ENCODE measurements at regions not wholly inside any gene's neighbourhood (a gene's known extent, or its start where the extent isn't known, plus 50 kb on each side); places are given as distances from the start of the nearest gene placed in this dataset.

GRCh38 chr9:104991144-104991953, 63.4 kb upstream of the ABCA1 start:
- Histone ChIP-seq H3K27ac (ENCODE audit: low read length) (peak overlapping the region; percentile 95), H3K4me2 (ENCODE audit: low read depth, low read length) (peak overlapping the region; percentile 91)

GRCh38 chr9:104992659-104993058, 64.7 kb upstream of the ABCA1 start:
- Histone ChIP-seq H2AFZ (ENCODE audit: low read length) (no peak overlapping the region), H3K4me2 (ENCODE audit: low read depth, low read length) (no peak overlapping the region), H3K36me3 (replicated peaks; ENCODE audit: insufficient read depth, low read length) (no peaks in the 10 kb centered on the region), H3K4me3 (ENCODE audit: low read length) (no peak overlapping the region), H3K4me1 (ENCODE audit: low read length) (peaks cover 17% of the 10 kb centered on the region), H3F3A (ENCODE audit: insufficient read depth, low read length) (peaks cover 12% of the 10 kb centered on the region), H3K27me3 (replicated peaks; ENCODE audit: insufficient read depth, low read length) (no peaks in the 10 kb centered on the region), H3K9me2 (replicated peaks; ENCODE audit: insufficient read depth, low read length) (no peaks in the 10 kb centered on the region), H3K79me2 (ENCODE audit: low read length) (no peaks in the 10 kb centered on the region), H3K27ac (ENCODE audit: low read length) (no peak overlapping the region), H3K9me3 (replicated peaks; ENCODE audit: insufficient read depth, low read length) (no peaks in the 10 kb centered on the region), H4K20me1 (ENCODE audit: insufficient read depth, low read length) (no peaks in the 10 kb centered on the region), H3K9ac (ENCODE audit: low read length) (no peak overlapping the region)
- DNase-seq = no peak
- TF ChIP-seq EZH2phosphoT487 (IDR thresholded peaks at IDR 0.05; ENCODE audit: low read length) (no peak), CTCF (IDR thresholded peaks at IDR 0.05; ENCODE audit: low read length) (no peak), EZH2 (optimal IDR thresholded peaks at IDR 0.05; ENCODE audit: low read depth, low read length) (no peak)

More at GRCh38 chr9:104991144-104991953, 63.4 kb upstream of the ABCA1 start:
- H3K9ac ChIP-seq (ENCODE audit: low read length) = peak overlapping the region; percentile 82
- no peaks in the 10 kb centered on the region for H3K9me3 ChIP-seq (replicated peaks; ENCODE audit: insufficient read depth, low read length)
- TF ChIP-seq EZH2phosphoT487 (IDR thresholded peaks at IDR 0.05; ENCODE audit: low read length) (no peak), EZH2 (optimal IDR thresholded peaks at IDR 0.05; ENCODE audit: low read depth, low read length) (no peak), CTCF (IDR thresholded peaks at IDR 0.05; ENCODE audit: low read length) (no peak)
- H4K20me1 ChIP-seq (ENCODE audit: insufficient read depth, low read length) = no peaks in the 10 kb centered on the region
- H3K9me2 ChIP-seq (replicated peaks; ENCODE audit: insufficient read depth, low read length) = no peaks in the 10 kb centered on the region
- H3K4me3 ChIP-seq (ENCODE audit: low read length) = peak overlapping the region; percentile 73
- peak overlapping the region; percentile 73 for H2AFZ ChIP-seq (ENCODE audit: low read length)
- H3K36me3 ChIP-seq (replicated peaks; ENCODE audit: insufficient read depth, low read length) = no peaks in the 10 kb centered on the region
- peaks cover 17% of the 10 kb centered on the region for H3K4me1 ChIP-seq (ENCODE audit: low read length)
- H3K27me3 ChIP-seq (replicated peaks; ENCODE audit: insufficient read depth, low read length) = no peaks in the 10 kb centered on the region
- DNase-seq = peak; percentile 96
- H3F3A ChIP-seq (ENCODE audit: insufficient read depth, low read length) = peaks cover 12% of the 10 kb centered on the region
- H3K79me2 ChIP-seq (ENCODE audit: low read length) = no peaks in the 10 kb centered on the region

- Histone ChIP-seq H3F3A (ENCODE audit: insufficient read depth, low read length) (peaks cover 12% of the 10 kb centered on the region), H3K79me2 (ENCODE audit: low read length) (no peaks in the 10 kb centered on the region), H3K9ac (ENCODE audit: low read length) (no peak overlapping the region), H2AFZ (ENCODE audit: low read length) (no peak overlapping the region), H3K4me1 (ENCODE audit: low read length) (peaks cover 17% of the 10 kb centered on the region), H3K36me3 (replicated peaks; ENCODE audit: insufficient read depth, low read length) (no peaks in the 10 kb centered on the region), H3K4me3 (ENCODE audit: low read length) (no peak overlapping the region), H3K27me3 (replicated peaks; ENCODE audit: insufficient read depth, low read length) (no peaks in the 10 kb centered on the region), H3K9me3 (replicated peaks; ENCODE audit: insufficient read depth, low read length) (no peaks in the 10 kb centered on the region), H4K20me1 (ENCODE audit: insufficient read depth, low read length) (no peaks in the 10 kb centered on the region), H3K4me2 (ENCODE audit: low read depth, low read length) (no peak overlapping the region), H3K9me2 (replicated peaks; ENCODE audit: insufficient read depth, low read length) (no peaks in the 10 kb centered on the region), H3K27ac (ENCODE audit: low read length) (no peak overlapping the region)
- no peak for DNase-seq
- TF ChIP-seq CTCF (IDR thresholded peaks at IDR 0.05; ENCODE audit: low read length) (no peak), EZH2phosphoT487 (IDR thresholded peaks at IDR 0.05; ENCODE audit: low read length) (no peak), EZH2 (optimal IDR thresholded peaks at IDR 0.05; ENCODE audit: low read depth, low read length) (no peak)
These were observed 65.5 kb upstream of the ABCA1 start for GRCh38 chr9:104993291-104993963.
